ENCODE measurements at regions not wholly inside any gene's neighbourhood (a gene's known extent, or its start where the extent isn't known, plus 50 kb on each side); places are given as distances from the start of the nearest gene placed in this dataset.
A peak's percentile ranks its signal among the peaks of the same experiment; 100 is the strongest.
"Not testable (repeated sequence)": the region's sequence is repeated elsewhere in the genome, so short reads cannot be mapped to it uniquely, and the experiment has no call there.

DNA sequence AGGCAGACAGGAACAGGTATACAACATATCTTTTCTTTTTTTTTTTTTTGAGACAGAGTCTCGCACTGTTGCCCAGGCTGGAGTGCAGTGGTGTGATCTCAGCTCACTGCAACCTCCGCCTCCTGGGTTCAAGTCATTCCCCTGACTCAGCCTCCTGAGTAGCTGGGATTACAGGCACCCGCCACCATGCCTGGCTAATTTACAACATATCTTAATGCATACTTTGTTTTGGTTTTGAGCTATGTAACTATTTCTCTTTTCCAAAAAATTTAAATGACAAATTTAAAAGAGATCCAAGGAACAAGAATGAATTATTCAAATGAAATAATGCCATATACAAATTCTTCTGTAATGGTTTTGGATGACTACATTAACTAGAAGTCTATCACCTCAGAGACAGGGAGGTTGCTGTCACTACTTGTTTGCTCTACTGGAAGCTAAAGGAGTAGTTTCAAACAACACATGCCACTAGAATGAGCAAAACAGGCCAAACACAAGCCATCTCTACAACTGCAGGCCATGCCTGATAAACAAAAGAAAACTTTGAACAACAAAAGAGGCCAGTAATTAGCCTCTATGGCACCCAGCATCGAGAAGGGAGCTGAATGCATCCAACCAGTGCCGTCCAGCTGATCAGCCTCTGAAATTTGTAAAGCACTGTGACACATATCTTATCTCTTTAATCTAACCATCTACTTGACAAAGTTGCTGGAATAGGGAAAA lies 133.6 kb upstream of the VOPP1 start:
- DNase-seq (ENCODE audit: low read depth in 4 of 4, low spot score in 3 of 4): not testable (repeated sequence)

DNA sequence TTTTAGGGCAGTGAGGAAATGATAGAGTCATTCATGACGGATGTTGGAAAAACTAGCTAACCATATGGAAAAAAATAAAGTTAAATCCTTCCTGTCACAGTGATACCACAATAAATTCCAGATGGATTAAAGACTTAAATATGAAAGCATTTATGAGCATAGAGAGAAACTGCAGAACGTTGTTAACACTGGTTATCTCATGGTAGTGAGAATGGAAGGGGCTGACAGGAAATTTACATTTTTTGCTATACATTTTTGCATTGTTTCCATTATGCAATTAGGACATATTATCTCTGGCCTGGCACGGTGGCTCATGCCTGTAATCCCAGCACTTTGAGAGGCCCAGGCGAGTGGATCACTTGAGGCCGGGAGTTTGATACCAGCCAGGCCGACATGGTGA lies 130.5 kb upstream of the VOPP1 start:
- DNase-seq (ENCODE audit: low read depth in 4 of 4, low spot score in 3 of 4): not testable (repeated sequence)

DNA sequence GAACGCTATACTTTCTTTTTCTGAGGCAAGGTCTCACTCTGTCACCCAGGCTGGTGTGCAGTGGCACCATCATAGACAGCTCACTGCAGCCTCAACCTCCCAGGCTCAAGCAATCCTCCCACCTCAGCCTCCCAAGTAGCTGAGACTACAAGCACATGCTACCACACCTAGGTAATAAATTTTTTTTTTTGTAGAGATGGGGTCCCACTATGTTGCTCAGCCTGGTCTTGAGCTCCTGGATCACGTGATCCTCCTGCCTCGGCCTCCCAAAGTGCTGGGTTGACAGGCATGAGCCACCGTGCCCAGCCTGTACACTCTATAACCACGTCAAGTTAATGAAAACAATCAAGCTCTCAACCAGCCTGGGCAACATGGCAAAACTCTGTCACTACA lies 127.1 kb upstream of the VOPP1 start:
- DNase-seq (ENCODE audit: low read depth in 4 of 4, low spot score in 3 of 4): not testable (repeated sequence)

DNA sequence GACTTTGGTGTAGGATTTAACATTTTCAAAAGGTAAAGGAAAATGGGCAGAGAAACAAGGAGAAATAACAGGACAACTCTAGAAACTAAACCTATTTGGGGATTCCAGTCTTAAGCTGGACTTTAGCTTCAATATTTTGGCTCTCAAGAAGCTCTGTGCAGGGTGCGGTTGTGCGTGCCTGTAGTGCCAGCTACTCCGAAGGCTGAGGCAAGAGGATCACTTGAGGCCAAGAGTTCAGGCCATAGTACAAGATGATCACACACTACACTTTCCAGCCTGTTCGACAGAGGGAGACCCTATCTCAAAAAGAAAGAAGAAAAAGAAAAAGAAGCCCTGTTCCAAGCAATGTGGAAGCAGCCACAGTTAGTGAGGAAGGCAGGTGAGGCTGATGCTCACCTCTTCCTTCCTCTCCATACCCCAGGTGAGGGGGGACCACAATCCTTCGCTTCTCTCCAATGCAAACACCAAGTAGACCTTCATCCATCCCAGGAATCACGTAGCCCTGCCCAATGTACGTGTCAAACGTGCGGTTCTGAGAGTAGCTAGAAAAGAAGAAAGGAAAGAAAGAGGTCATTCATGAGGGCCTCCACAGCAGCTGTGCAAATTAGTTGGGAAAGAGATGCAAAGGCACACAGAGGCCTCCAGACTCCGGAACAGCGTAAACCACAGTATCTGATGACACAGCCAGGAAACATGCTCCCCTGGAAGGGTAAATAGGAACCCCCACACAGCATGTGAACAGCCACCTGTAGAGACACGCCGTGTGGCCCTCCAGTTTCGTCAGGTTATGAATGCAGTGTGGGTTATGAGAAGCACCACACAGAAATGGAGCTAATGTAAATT lies 126.5 kb upstream of the VOPP1 start:
- not testable (repeated sequence) for DNase-seq (ENCODE audit: low read depth in 4 of 4, low spot score in 3 of 4)

DNA sequence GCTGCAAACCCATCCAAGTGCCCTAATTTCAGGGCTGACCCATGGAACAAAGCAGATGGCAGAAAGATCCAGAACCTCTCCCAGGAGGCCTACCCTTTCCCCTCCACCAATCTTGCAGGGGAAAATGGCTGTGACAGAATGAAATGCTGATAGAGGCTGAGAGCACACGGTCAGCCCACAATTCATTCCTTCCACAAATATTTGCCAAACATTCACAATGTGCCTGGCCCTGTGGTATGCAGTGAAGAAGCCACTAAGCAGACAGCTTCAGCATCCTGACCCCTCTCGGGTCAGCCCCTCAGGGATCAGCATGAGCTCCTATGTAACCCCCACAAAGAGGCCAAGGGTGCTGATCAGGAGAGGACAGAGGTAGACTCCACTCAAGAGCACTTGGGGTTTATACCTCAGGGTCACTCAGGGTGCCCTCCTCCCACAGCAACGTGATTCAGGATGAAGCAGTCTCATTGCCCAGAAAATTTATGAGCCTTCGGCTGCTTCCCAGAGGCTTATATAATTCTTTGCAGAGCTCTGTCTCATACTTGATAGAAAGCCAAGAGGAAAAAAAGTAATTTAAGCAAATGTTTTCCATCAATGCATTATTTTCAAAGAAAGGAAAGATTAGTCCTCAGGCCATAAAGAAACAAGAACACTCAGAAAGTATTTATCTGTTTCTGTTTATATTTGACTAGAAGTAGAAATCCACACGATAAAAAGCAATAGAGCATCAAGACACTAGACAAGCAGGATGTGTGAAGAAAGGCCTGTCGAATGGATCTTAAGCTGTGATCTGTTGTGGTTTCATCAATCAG lies 123.8 kb upstream of the VOPP1 start:
- DNase-seq (ENCODE audit: low read depth in 4 of 4, low spot score in 3 of 4): peak in 2 of 4 donors; percentile 31 to 35

DNA sequence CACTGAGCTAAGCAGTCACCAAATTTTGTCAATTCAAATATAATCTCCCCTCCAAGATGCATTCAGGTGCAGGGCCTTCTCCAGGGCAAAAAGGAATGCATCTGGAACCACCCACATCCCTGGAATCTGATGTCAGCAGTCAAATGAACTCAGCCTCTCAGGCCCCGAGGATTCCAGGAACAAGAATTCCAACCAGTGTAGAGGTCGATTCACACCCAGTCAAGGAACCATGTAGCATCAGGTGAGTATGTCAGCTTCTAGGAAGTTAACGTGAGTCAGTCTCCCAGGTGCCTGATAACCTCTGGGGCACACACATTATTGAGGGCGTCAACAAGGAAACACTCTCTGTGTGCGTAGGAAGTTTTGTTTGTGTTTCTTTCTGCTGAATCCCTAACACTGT lies 122.2 kb upstream of the VOPP1 start:
- DNase-seq (ENCODE audit: low read depth in 4 of 4, low spot score in 3 of 4): not testable (repeated sequence)

DNA sequence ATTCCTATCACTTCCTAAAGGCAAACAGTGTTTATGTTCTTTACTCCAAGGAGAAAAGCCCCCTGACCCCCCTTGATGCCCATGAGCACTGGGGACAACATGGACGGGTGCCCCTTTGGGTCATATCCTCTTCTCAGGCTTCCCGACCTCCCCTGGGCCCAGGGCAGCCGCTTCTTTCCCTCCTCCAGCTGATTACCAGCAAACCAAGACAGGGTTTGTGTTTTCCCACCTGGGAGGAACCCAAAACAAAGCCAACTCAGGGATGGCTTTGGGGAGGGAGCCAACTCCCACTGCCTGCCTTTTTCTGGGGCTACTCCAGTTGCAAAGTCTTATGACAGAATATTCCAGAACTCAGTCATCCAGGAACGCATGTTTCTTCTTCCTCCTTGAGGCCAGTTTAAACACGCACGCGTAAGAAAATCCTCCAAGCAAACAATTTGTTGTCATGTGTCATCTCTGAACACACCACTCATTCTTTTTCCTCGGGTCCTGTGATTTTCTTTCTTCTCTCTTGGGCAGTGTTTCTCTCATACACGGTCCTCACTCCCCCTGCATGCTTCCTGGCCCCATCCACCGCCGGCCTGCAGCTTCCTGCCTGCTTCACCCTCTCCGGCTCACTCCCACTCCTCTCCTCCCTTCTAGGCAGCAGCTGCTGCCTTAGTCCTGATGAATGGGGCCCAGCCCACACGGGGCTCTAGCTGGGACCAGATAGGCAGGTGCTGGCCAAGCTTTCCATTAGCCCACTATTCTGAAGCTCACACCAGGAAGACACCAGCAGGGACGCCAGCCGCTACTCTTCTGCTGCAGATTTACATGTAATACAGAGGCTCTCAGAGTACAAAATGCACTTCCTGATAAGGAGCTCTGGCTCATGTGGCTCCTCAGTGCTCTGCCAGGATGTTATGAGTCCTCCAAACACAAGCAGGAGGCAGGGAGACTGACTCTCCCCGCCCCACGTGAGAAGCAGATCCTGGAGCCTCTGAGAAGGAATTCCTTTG lies 116.7 kb upstream of the VOPP1 start:
- peak in 1 of 4 donors; percentile 31 for DNase-seq (ENCODE audit: low read depth in 4 of 4, low spot score in 3 of 4)

DNA sequence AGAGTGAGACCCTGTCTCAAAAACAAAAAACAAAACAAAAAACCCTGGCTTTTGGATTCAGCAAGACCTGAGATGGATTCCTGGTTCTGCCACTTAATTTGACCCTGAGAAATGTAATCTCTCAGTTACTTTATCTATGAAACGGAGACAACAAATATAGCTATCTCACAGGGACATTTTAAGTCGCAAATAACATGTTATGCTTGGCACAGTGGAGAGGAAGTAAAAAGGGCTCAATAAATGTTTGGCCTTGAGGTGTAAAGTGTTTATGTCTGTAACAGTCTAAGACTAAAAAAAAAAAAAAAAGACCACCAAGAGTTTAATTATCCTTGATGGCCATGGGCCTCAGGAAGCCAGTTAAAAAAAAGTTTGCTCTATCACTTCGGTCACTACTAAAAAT lies 116.0 kb upstream of the VOPP1 start:
- DNase-seq (ENCODE audit: low read depth in 4 of 4, low spot score in 3 of 4): not testable (repeated sequence)

DNA sequence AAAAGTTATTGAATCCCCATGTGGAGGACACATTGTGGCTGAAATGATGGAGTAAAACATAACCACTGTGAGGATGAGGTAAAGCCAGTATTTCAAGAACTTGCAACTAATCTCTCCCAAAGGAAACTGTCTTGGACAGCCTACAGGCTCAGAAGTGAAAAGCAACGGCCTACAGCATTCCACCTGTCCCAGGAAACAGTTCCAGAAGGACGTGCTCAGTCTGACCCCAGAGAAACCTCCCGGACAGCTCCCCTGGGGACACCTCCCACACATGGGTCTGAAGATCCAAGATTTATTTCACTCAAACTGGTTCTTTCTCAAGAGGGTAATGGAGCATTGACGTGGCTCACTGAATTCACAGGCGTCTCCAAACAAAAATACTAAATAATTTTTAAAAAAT lies 115.0 kb upstream of the VOPP1 start:
- DNase-seq (ENCODE audit: low read depth in 4 of 4, low spot score in 3 of 4): not testable (repeated sequence)

DNA sequence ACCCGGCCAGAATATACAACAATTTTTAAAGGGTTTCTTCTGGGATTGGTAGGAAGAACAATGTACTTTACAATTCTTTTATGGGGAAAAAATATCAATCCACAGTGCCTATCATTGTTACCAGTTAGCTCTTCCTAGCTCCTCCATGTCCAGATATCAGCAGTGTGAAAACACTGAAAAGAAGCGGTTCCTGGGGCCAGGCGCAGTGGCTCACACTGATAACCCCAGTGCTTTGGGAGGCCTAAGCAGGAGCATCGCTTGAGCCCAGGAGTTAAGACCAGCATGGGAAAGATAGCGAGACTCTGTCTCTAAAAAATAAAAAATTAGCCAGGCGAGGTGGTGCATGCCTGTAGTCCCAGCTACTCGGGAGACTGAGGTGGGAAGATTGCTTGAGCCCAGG lies 114.5 kb upstream of the VOPP1 start:
- not testable (repeated sequence) for DNase-seq (ENCODE audit: low read depth in 4 of 4, low spot score in 3 of 4)

DNA sequence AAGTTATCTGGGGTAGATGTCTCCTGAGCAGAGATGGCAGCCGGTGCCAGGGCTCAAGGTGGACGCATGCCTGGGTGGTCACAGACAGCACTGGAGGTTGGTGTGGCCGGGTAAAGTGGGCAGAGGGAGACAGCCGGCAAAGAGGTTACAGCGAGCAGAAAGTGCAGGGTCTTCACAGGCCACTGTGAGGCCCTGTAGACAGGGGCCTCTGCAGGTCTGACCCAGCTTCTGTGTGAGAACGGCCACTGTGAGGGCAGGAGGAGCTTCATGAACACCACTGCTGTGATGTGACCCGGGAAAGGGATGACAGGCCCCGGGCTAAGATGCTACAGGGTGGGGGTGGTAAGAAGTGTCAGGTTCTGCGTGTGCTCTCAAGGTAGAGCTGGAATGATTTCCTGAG lies 111.2 kb upstream of the VOPP1 start:
- not testable (repeated sequence) for DNase-seq (ENCODE audit: low read depth in 4 of 4, low spot score in 3 of 4)

DNA sequence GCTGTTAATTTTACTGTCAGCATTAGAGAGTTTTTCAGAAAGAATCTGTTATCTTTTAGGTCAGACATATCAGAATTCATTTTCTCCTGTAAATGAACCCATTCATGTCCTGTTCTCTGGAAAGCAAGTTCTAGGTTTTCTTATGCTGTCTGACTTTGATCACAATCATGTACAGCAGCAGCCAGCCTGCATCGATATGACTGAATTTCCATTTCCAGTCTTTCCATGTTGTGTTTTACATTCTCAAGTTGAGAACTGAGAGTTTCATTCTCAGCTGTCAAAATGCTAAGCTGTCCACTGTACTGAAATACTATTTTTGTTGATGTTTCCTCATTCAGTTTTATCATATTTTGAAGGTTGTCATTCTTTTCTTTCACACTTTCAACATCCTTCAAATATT lies 103.3 kb upstream of the VOPP1 start:
- not testable (repeated sequence) for DNase-seq (ENCODE audit: low read depth in 4 of 4, low spot score in 3 of 4)

DNA sequence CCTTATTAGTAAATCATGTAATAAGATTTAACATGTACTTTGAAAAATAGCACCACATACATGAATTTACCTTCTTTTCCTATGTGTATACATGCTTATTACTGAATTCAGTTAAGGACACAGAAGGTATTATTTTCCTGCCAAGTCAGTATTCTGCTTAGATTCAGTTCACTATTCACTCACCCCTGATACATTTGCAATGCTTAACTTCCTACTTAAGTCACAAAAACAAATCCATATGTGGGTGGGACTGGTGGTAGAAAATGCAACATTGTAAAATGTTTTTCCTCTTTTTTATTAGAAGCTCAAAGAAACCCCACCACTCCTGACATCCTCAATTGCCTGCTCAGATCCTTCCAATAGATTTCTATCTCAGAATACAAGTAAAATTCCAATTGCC lies 101.2 kb upstream of the VOPP1 start:
- DNase-seq (ENCODE audit: low read depth in 4 of 4, low spot score in 3 of 4): not testable (repeated sequence)

DNA sequence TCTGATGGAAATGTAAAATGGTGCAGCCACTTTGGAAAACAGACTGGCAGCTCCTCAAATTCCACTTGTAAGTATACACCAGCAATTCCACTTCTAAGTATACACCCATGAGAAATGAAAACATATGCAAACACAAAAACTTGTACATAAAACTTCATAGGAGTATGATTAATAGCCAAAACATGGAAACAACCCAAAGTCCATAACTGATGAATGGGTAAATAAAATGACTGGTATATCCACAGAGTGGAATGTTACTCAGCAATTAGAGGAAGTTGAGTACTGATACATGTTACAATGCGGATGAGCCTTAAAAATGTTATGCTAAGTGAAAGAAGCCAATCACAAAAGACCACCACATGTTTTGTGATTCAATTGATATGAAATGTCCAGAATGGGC lies 99.8 kb upstream of the VOPP1 start:
- not testable (repeated sequence) for DNase-seq (ENCODE audit: low read depth in 4 of 4, low spot score in 3 of 4)

DNA sequence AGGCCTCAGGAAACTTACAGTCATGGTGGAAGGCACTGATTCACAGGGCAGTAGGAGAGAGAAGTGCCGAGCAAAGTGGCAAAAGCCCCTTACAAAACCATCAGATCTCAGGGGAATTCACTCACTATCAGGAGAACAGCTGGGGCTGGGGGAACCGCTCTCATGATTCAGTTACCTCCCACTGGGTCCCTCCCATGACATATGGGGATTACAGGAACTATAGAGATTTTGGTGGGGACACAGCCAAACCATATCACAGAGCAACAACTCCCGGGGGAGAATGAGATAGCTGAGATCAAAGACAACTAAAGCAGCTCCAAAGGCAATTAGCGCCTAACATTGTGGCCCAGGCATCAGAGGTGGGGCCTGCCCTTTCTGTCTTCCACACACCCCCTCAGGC lies 85.4 kb upstream of the VOPP1 start:
- DNase-seq (ENCODE audit: low read depth in 4 of 4, low spot score in 3 of 4): no peak

DNA sequence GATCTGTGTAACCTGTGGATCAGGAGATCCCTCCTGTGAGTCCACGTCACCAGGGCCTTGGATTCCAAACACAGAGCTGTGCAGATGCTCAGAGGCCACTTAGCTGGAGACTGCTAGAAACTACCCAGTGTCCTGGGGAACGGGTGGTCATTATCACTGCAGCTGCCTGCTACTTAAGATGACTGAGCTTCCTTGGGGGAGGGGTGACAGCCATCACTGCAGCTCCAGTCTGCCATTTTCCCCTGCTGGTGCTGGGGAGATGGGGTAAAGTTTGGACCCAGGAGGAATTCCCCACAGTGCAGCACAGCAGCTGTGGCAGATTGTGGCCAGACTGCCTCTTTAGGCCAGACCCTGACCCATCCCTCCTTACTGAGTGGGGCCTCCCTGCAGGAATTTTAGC lies 78.8 kb upstream of the VOPP1 start:
- no peak for DNase-seq (ENCODE audit: low read depth in 4 of 4, low spot score in 3 of 4)

DNA sequence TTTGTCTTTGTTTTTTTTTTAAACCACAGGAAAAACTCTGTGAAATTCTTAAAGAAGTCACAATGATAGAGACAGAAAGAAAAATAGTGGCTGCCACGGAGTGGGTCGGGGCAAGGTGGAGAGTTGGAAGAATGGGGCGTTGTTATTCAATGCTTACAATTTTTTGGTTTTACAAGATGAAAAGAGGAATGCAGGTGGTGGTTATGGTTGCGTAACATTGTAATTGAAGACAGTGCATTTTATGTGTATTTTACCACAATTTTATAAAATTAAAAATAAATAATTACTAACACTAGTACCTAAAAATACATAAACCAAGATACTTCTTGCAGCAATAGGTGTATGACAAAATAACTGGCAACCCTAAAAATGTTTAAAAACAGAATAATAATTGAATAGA lies 76.9 kb upstream of the VOPP1 start:
- no peak for DNase-seq (ENCODE audit: low read depth in 4 of 4, low spot score in 3 of 4)

DNA sequence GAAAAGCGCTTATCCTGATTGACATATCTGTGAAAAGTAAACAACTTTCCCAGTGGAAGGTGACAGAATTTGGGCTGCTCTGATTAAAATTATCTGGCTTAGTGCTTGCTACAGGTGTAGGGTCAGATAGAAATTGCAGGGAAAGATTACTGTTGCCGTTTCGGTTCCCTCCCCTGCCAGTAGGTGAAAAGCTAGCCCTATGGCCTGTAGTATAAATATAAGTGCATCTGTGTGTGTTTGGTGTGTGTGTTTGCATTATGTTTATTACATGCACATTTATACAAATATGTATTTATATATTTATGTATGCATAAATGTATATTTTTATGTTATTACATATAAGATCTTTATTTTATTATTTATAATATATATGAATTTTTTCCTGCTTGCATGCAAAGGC lies 72.3 kb upstream of the VOPP1 start:
- DNase-seq (ENCODE audit: low read depth in 4 of 4, low spot score in 3 of 4): no peak

DNA sequence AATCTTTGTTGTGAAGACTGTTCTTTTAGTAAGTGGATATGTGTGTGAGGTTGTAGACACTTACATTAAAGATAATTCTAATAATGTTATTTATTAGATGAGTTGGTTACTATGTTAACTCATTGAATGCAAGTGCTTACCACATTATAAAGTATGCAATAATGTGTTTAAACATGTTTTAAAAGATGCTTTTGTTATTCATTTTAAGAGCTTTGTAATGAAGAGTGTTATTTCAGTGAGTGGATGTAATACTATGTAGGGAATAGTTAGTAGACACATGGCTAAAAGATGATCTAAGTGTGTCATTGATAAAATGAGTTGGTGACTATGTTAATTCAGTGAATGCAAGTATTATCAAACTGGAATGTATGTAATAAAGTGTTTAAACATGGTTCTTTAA lies 70.0 kb upstream of the VOPP1 start:
- DNase-seq (ENCODE audit: low read depth in 4 of 4, low spot score in 3 of 4): no peak

DNA sequence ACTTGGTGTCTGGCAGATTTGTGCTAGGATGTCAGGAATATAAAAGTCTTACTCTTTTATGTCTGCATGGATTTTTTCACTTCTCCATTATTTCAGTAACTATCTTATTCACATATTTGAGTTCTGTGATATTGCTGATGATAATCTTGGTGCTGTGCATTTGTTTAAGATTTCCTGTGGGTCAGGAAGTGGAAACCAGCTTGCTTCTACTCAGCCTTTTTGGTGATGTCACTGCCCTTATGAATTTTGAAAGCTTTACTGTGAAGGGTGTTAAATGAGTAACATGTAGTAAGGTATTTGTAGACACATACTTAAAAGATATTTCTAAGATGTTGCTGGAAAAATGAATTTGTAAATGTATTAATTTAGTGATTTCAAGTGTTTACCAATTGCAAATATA lies 69.5 kb upstream of the VOPP1 start:
- no peak for DNase-seq (ENCODE audit: low read depth in 4 of 4, low spot score in 3 of 4)

Measured in left renal pelvis (tissue), 4 donors.